Stimulated activated CD8-positive, alpha-beta memory T cell treated with anti-CD3 and anti-CD28 coated beads, Interleukin-2, amount 100 ng/mL, for 1 hour (primary cell): ENCODE measurements at regions not wholly inside any gene's neighbourhood (a gene's known extent, or its start where the extent isn't known, plus 50 kb on each side); places are given as distances from the start of the nearest gene placed in this dataset.

Experiments used
- DNase-seq, 2 donors: peaks; one replicate each; pipeline ENCODE4 v3.0.0-alpha.2; 2020; ENCODE audit warnings: low read depth in 2 of 2

GRCh38 chr7:10685040-10685439 lies 288.6 kb upstream of the PHF14 start:
- DNase-seq, result no peak

- DNase-seq, result no peak
Observed at GRCh38 chr7:10688544-10688943, 285.1 kb upstream of the PHF14 start.

- DNase-seq, result no peak
Observed at GRCh38 chr7:10696064-10696463, 277.6 kb upstream of the PHF14 start.

- DNase-seq, result no peak
Observed at GRCh38 chr7:10703059-10703458, 270.6 kb upstream of the PHF14 start.

GRCh38 chr7:10703981-10704380 lies 269.7 kb upstream of the PHF14 start:
- DNase-seq, result no peak

GRCh38 chr7:10704653-10705052 lies 269.0 kb upstream of the PHF14 start:
- DNase-seq, result no peak

GRCh38 chr7:10706875-10707493 lies 266.7 kb upstream of the PHF14 start:
- no peak for DNase-seq

GRCh38 chr7:10707519-10707918 lies 266.2 kb upstream of the PHF14 start:
- no peak for DNase-seq

- DNase-seq, result no peak
Observed at GRCh38 chr7:10708447-10708846, 265.2 kb upstream of the PHF14 start.

- no peak for DNase-seq
Observed at GRCh38 chr7:10718768-10719167, 254.9 kb upstream of the PHF14 start.

GRCh38 chr7:10720042-10720441 lies 253.6 kb upstream of the PHF14 start:
- DNase-seq, result no peak

- no peak for DNase-seq
Observed at GRCh38 chr7:10721289-10721688, 252.4 kb upstream of the PHF14 start.

- no peak for DNase-seq
Observed at GRCh38 chr7:10723832-10724231, 249.8 kb upstream of the PHF14 start.

GRCh38 chr7:10724449-10724848 lies 249.2 kb upstream of the PHF14 start:
- no peak for DNase-seq

GRCh38 chr7:10727636-10728035 lies 246.0 kb upstream of the PHF14 start:
- DNase-seq, result no peak

- no peak for DNase-seq
Observed at GRCh38 chr7:10731253-10731773, 242.4 kb upstream of the PHF14 start.

GRCh38 chr7:10733747-10734146 lies 239.9 kb upstream of the PHF14 start:
- no peak for DNase-seq

- DNase-seq, result no peak
Observed at GRCh38 chr7:10734595-10734994, 239.1 kb upstream of the PHF14 start.

- DNase-seq, result no peak
Observed at GRCh38 chr7:10739401-10739800, 234.3 kb upstream of the PHF14 start.

- no peak for DNase-seq
Observed at GRCh38 chr7:10740805-10741204, 232.9 kb upstream of the PHF14 start.

- DNase-seq, result no peak
Observed at GRCh38 chr7:10756981-10757380, 216.7 kb upstream of the PHF14 start.

- no peak for DNase-seq
Observed at GRCh38 chr7:10759120-10759519, 214.6 kb upstream of the PHF14 start.

GRCh38 chr7:10767771-10768170 lies 205.9 kb upstream of the PHF14 start:
- no peak for DNase-seq

GRCh38 chr7:10770176-10770575 lies 203.5 kb upstream of the PHF14 start:
- no peak for DNase-seq
